ENCODE measurements at regions not wholly inside any gene's neighbourhood (a gene's known extent, or its start where the extent isn't known, plus 50 kb on each side); places are given as distances from the start of the nearest gene placed in this dataset.

- TF ChIP-seq CTCF (IDR thresholded peaks at IDR 0.05; ENCODE audit: insufficient read depth, low read length) (no peak), POLR2AphosphoS5 (IDR thresholded peaks at IDR 0.05; ENCODE audit: low read depth) (no peak), GABPA (IDR thresholded peaks at IDR 0.05; ENCODE audit: low read depth) (no peak), SPI1 (IDR thresholded peaks at IDR 0.05; ENCODE audit: borderline replicate concordance, low read depth) (no peak)
These were observed 378.8 kb upstream of the PRMT6 start for GRCh38 chr1:106677721-106678120.
